Body of pancreas (tissue), 4 donors: ENCODE measurements at regions not wholly inside any gene's neighbourhood (a gene's known extent, or its start where the extent isn't known, plus 50 kb on each side); places are given as distances from the start of the nearest gene placed in this dataset.

ENCODE experiments used
- CTCF ChIP-seq, 7 experiments: fragments of 450-650 bp in 4 of 7; fragments of 200-600 bp in 3 of 7; sonication (generic) in 3 of 7; IDR thresholded peaks; one replicate each; pipeline ENCODE4 v1.5.1; 2016 to 2019; ENCODE audit warnings: antibody characterized with exemption in 7 of 7
- POLR2A ChIP-seq, 3 donors: fragments of 450-650 bp; IDR thresholded peaks; one replicate each; pipeline ENCODE4 v1.6.1; 2016; ENCODE audit warnings: antibody characterized with exemption in 3 of 3, mild to moderate bottlenecking in 2 of 3

GRCh38 chr5:123855609-123856008 lies 343.6 kb downstream of the CSNK1G3 start:
- TF ChIP-seq CTCF (IDR thresholded peaks at IDR 0.05), result no peak
- no peak for TF ChIP-seq POLR2A (IDR thresholded peaks at IDR 0.05)
